Neuronal stem cell (in vitro differentiated cells): ENCODE measurements at regions not wholly inside any gene's neighbourhood (a gene's known extent, or its start where the extent isn't known, plus 50 kb on each side); places are given as distances from the start of the nearest gene placed in this dataset.

ENCODE experiments used
- DNase-seq: peaks from one replicate; pipeline ENCODE4 v3.0.0-alpha.2; 2013; ENCODE audit warnings: low spot score
- H2AFZ ChIP-seq: one replicate; pipeline ENCODE4 v1.6.1; 2013; ENCODE audit warnings: mild to moderate bottlenecking, low read length, inconsistent platforms
- H2AK5ac ChIP-seq: 2 replicates; pipeline ENCODE4 v1.6.1; 2013; ENCODE audit warnings: low read depth, mild to moderate bottlenecking, inconsistent platforms, low read length, moderate library complexity, mixed read lengths
- H2BK120ac ChIP-seq: 2 replicates; pipeline ENCODE4 v1.6.1; 2013; ENCODE audit warnings: low read depth, mild to moderate bottlenecking, inconsistent platforms, low read length, moderate library complexity, mixed read lengths
- H2BK12ac ChIP-seq: one replicate; pipeline ENCODE4 v1.6.1; 2013; ENCODE audit warnings: low read length, inconsistent platforms
- H2BK15ac ChIP-seq: 2 replicates; pipeline ENCODE4 v1.6.1; 2013; ENCODE audit warnings: mild to moderate bottlenecking, low read length, inconsistent platforms, mixed read lengths
- H2BK5ac ChIP-seq: one replicate; pipeline ENCODE4 v1.6.1; 2013; ENCODE audit warnings: inconsistent platforms, mild to moderate bottlenecking, low read length, moderate library complexity
- H3K14ac ChIP-seq: one replicate; pipeline ENCODE4 v1.6.1; 2013; ENCODE audit warnings: low read length, inconsistent platforms
- H3K18ac ChIP-seq: 2 replicates; pipeline ENCODE4 v1.6.1; 2013; ENCODE audit warnings: low read length, inconsistent platforms
- H3K23ac ChIP-seq: 2 replicates; pipeline ENCODE4 v1.6.1; 2013; ENCODE audit warnings: low read depth, mild to moderate bottlenecking, mixed read lengths, low read length, inconsistent platforms; ENCODE audit not compliant: poor library complexity
- H3K27ac ChIP-seq: replicated peaks from 3 replicates; pipeline ENCODE4 v1.5.1; 2013; ENCODE audit warnings: low read length, inconsistent platforms
- H3K27me3 ChIP-seq, 3 experiments: 2 replicates each; pipeline ENCODE4 v1.6.1; 2013; ENCODE audit warnings: low read length in 3 of 3, mild to moderate bottlenecking in 2 of 3, inconsistent platforms in 1 of 3, low read depth in 1 of 3, mixed read lengths in 1 of 3, moderate library complexity in 1 of 3; ENCODE audit not compliant: control insufficient read depth in 3 of 3, insufficient read depth in 3 of 3
- H3K36me3 ChIP-seq, 2 donors: replicated peaks in 1 of 2; 2 replicates each; pipeline ENCODE4 v1.6.1; 2013; ENCODE audit warnings: low read length in 2 of 2; ENCODE audit not compliant: control insufficient read depth in 2 of 2, insufficient read depth in 2 of 2
- H3K4ac ChIP-seq: 2 replicates; pipeline ENCODE4 v1.6.1; 2013; ENCODE audit warnings: inconsistent platforms, mild to moderate bottlenecking, low read length, moderate library complexity
- H3K4me1 ChIP-seq, 2 donors: 1 replicate in 1 of 2; 2 replicates in 1 of 2; pipeline ENCODE4 v1.6.1; 2013; ENCODE audit warnings: low read length in 2 of 2, low read depth in 1 of 2; ENCODE audit not compliant: control insufficient read depth in 2 of 2, insufficient read depth in 1 of 2
- H3K4me2 ChIP-seq: one replicate; pipeline ENCODE4 v1.6.1; 2013; ENCODE audit warnings: mild to moderate bottlenecking, low read length, inconsistent platforms; ENCODE audit not compliant: insufficient read depth, poor library complexity, severe bottlenecking
- H3K4me3 ChIP-seq, 2 donors: 2 replicates each; pipeline ENCODE4 v1.5.1; 2013; ENCODE audit warnings: low read length in 2 of 2, mild to moderate bottlenecking in 2 of 2, inconsistent platforms in 1 of 2, moderate library complexity in 1 of 2
- H3K79me1 ChIP-seq: one replicate; pipeline ENCODE4 v1.6.1; 2013; ENCODE audit warnings: low read depth, mild to moderate bottlenecking, inconsistent platforms, low read length, moderate library complexity
- H3K9ac ChIP-seq: one replicate; pipeline ENCODE4 v1.6.1; 2013; ENCODE audit warnings: mild to moderate bottlenecking, low read depth, low read length, inconsistent platforms; ENCODE audit not compliant: poor library complexity
- H3K9me3 ChIP-seq, 2 donors: replicated peaks in 1 of 2; 2 replicates each; pipeline versions ENCODE3 to v1.6.1; 2013; ENCODE audit warnings: low read length in 2 of 2, mild to moderate bottlenecking in 2 of 2, inconsistent platforms in 1 of 2, low read depth in 1 of 2, mixed read lengths in 1 of 2, moderate library complexity in 1 of 2; ENCODE audit not compliant: control insufficient read depth in 2 of 2, insufficient read depth in 1 of 2
- H4K8ac ChIP-seq: one replicate; pipeline ENCODE4 v1.6.1; 2013; ENCODE audit warnings: low read depth, mild to moderate bottlenecking, inconsistent platforms, low read length, moderate library complexity
- H4K91ac ChIP-seq: one replicate; pipeline ENCODE4 v1.6.1; 2013; ENCODE audit warnings: low read length, low read depth, mild to moderate bottlenecking, inconsistent platforms; ENCODE audit not compliant: poor library complexity
- WGBS, 2 donors: extraction: QIAGEN DNeasy Blood & Tissue Kit; methylation state at CpG; one replicate each; pipeline ENCODE4 v1.1.7; 2013; ENCODE audit warnings: missing lambda C conversion rate in 2 of 2, mixed read lengths in 1 of 2; ENCODE audit not compliant: insufficient read length in 2 of 2, insufficient replicate concordance in 1 of 2; ENCODE audit errors: extremely low coverage in 2 of 2; 5-methylcytosine and 5-hydroxymethylcytosine counted together

DNA sequence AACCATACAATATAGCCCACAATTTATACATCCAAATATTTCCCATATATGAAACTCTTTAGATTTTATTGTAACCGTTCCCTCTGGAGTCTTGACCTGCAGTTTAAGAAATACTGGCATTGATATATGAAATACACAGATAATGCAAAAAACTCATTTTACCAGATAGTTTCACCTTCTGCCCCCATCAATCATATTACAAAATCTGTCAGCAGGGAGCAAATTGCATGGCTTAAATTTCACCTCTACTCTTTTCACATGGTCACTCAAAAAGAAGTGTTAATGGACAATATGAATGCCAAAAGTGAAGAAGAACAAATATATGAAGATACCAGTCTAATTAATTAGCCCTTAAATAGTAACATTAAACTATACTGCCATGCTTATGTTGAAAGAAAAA, 57.0 kb upstream of the TMEM106B start:
- H2AK5ac ChIP-seq: no peak overlapping the region
- H2BK5ac ChIP-seq: no peak overlapping the region
- H4K91ac ChIP-seq: no peak overlapping the region
- no peak overlapping the region for H3K4me3 ChIP-seq
- WGBS, 2 donors: no CpG with 5 or more reads among the region's 1 CpG
- H2AFZ ChIP-seq: no peak overlapping the region
- H3K4me2 ChIP-seq: no peak overlapping the region
- no peaks in the 10 kb centered on the region for H3K27me3 ChIP-seq
- no peaks in the 10 kb centered on the region for H3K36me3 ChIP-seq
- H3K18ac ChIP-seq: no peak overlapping the region
- no peaks in the 10 kb centered on the region for H3K9me3 ChIP-seq
- no peak overlapping the region for H3K9ac ChIP-seq
- no peak overlapping the region for H2BK15ac ChIP-seq
- no peak overlapping the region for H3K4ac ChIP-seq
- H2BK120ac ChIP-seq: no peak overlapping the region
- H3K14ac ChIP-seq: no peak overlapping the region
- H3K4me1 ChIP-seq: no peaks in the 10 kb centered on the region
- no peak for DNase-seq
- H3K27ac ChIP-seq: no peak overlapping the region
- no peaks in the 10 kb centered on the region for H3K79me1 ChIP-seq
- H2BK12ac ChIP-seq: no peak overlapping the region
- H4K8ac ChIP-seq: no peak overlapping the region
- no peak overlapping the region for H3K23ac ChIP-seq

DNA sequence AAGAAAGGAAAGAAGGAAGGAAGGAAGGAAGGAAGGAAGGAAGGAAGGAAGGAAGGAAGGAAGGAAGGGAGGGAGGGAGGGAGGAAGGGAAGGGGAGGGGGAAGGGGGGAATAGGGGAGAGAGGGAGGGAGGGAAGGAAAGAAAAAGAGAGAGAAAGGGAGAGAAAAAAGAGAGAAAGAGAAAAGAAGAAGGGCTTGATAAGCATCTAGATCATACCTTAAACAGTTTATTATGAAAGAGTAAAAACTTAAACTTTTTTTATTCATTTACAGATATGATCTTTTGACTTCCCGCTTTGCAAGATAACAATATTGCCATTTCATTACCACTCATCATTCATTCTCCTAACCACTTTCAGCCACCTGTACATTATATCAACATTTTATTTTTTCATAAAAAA, 53.6 kb upstream of the TMEM106B start:
- Histone ChIP-seq H3K9me3 (no peaks in the 10 kb centered on the region), H3K9ac (no peak overlapping the region), H4K91ac (no peak overlapping the region), H3K27ac (no peak overlapping the region), H3K4me3 (no peak overlapping the region), H3K79me1 (no peaks in the 10 kb centered on the region), H2AFZ (no peak overlapping the region), H3K27me3 (no peaks in the 10 kb centered on the region), H3K23ac (no peak overlapping the region), H3K4me1 (no peaks in the 10 kb centered on the region), H2BK5ac (no peak overlapping the region), H2AK5ac (no peak overlapping the region), H3K4me2 (no peak overlapping the region), H2BK15ac (no peak overlapping the region), H3K18ac (no peak overlapping the region), H4K8ac (no peak overlapping the region), H3K4ac (no peak overlapping the region), H2BK120ac (no peak overlapping the region), H3K14ac (no peak overlapping the region), H3K36me3 (no peaks in the 10 kb centered on the region), H2BK12ac (no peak overlapping the region)
- no CpG with 5 or more reads among the region's 1 CpG for WGBS, 2 donors
- DNase-seq: no peak

DNA sequence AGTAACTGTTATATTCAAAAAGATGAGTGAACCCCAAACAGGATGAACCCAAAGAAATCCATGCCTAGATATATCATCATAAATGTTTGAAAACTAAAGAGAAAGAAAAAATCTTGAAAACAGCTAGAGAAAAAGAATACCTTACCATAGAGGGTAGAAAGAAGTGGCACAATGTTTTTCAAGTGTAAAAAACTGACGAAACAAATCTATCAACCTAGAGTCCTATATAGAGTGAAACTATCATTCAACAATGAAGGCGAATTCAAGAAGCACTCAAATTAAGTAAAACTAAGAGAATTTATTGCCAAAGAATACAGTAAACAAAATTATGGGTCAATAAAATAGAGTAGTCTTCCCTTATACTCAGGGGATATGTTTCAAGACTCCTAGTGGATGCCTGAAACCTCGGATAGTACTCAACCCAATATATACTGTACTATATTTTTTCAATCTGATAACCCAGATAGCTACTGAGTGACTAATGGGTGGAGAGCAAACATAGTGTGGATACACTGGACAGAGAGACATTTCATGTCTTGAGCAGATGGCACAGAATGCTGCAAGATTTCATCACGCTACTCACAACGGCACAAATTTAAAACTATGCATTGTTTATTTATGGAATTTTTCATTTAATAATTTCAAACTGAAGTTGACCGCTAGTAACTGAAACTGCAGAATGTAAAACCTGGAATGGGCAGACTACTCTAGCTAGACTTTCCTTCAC, 52.6 kb upstream of the TMEM106B start:
- Histone ChIP-seq H3K4me3 (no peak overlapping the region), H2AK5ac (no peak overlapping the region), H3K36me3 (no peaks in the 10 kb centered on the region), H2BK120ac (no peak overlapping the region), H2AFZ (no peak overlapping the region), H3K4me1 (no peaks in the 10 kb centered on the region), H2BK12ac (no peak overlapping the region), H3K27ac (no peak overlapping the region), H3K14ac (no peak overlapping the region), H4K8ac (no peak overlapping the region), H3K4me2 (no peak overlapping the region), H2BK15ac (no peak overlapping the region), H3K79me1 (no peaks in the 10 kb centered on the region), H3K4ac (no peak overlapping the region), H2BK5ac (no peak overlapping the region), H4K91ac (no peak overlapping the region), H3K18ac (no peak overlapping the region), H3K27me3 (no peaks in the 10 kb centered on the region), H3K9ac (no peak overlapping the region), H3K23ac (no peak overlapping the region), H3K9me3 (no peaks in the 10 kb centered on the region)
- WGBS, 2 donors: no CpG with 5 or more reads among the region's 6 CpGs
- DNase-seq: no peak

DNA sequence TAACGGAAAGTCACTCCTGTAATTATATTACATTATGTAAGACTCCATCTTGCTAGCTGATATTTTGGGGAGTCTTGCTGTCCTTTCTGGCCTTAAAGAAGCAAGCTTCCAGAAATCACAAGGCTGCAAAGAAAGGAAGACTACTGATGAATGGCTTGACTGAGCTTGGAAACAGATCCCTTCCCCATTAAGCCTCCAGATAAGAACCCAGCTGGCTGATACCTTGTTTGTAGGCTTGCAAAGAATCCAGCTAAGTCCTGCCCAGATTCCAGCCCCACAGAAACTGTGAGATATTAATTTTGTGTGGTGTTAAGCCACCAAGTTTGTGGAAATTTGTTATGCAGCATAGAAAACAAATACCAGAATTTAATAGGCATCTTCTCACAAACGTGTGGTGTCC, 49.9 kb upstream of the TMEM106B start:
- H3K4ac ChIP-seq: no peak overlapping the region
- H4K91ac ChIP-seq: no peak overlapping the region
- no peak for DNase-seq
- WGBS, 2 donors: no CpG with 5 or more reads among the region's 2 CpGs
- no peak overlapping the region for H2BK15ac ChIP-seq
- H2AK5ac ChIP-seq: no peak overlapping the region
- no peak overlapping the region for H3K4me2 ChIP-seq
- H2BK120ac ChIP-seq: no peak overlapping the region
- H3K9ac ChIP-seq: no peak overlapping the region
- no peak overlapping the region for H3K14ac ChIP-seq
- H3K79me1 ChIP-seq: no peaks in the 10 kb centered on the region
- no peak overlapping the region for H2BK5ac ChIP-seq
- H3K18ac ChIP-seq: no peak overlapping the region
- H3K4me3 ChIP-seq: no peak overlapping the region
- H3K4me1 ChIP-seq: no peaks in the 10 kb centered on the region
- no peaks in the 10 kb centered on the region for H3K9me3 ChIP-seq
- H3K36me3 ChIP-seq: no peaks in the 10 kb centered on the region
- H2BK12ac ChIP-seq: no peak overlapping the region
- H2AFZ ChIP-seq: no peak overlapping the region
- no peak overlapping the region for H3K27ac ChIP-seq
- H3K23ac ChIP-seq: no peak overlapping the region
- no peaks in the 10 kb centered on the region for H3K27me3 ChIP-seq
- H4K8ac ChIP-seq: no peak overlapping the region
